HEK293 (cell line): ENCODE measurements at regions not wholly inside any gene's neighbourhood (a gene's known extent, or its start where the extent isn't known, plus 50 kb on each side); places are given as distances from the start of the nearest gene placed in this dataset.

ENCODE experiments used
- CTCF ChIA-PET: fragments of 350-600 bp; formaldehyde crosslinking; extraction: SDS; loops from one replicate; lab custom pipeline; 2021; ENCODE audit warnings: antibody characterized with exemption; lab: Yijun Ruan, JAX
- POLR2A ChIA-PET: fragments of 300-600 bp; formaldehyde crosslinking; extraction: SDS; loops from one replicate; lab custom pipeline; 2020; ENCODE audit warnings: antibody characterized with exemption, inconsistent platforms; lab: Yijun Ruan, JAX
- H3K27ac ChIP-seq: fragments of 200-500 bp; sonication (Bioruptor generic); 2 replicates; pipeline ENCODE4 v1.5.1; 2014; ENCODE audit warnings: low read depth, low read length, control low read depth, inconsistent platforms; ENCODE audit errors: extremely low read depth
- H3K36me3 ChIP-seq, 2 experiments: fragments of 200-500 bp in 1 of 2; sonication (Bioruptor generic) in 1 of 2; 1 replicate in 1 of 2; 2 replicates in 1 of 2; pipeline ENCODE4 v1.5.1; 2014 to 2017; ENCODE audit warnings: inconsistent platforms in 2 of 2, low read length in 2 of 2; ENCODE audit not compliant: control insufficient read depth in 2 of 2, insufficient read depth in 1 of 2
- H3K4me1 ChIP-seq: fragments of 200-500 bp; sonication (Bioruptor generic); 2 replicates; pipeline ENCODE4 v1.5.1; 2014; ENCODE audit warnings: mild to moderate bottlenecking, low read length, inconsistent platforms; ENCODE audit not compliant: control insufficient read depth, insufficient read depth
- H3K4me3 ChIP-seq: 2 replicates; pipeline ENCODE4 v1.5.1; 2011; ENCODE audit warnings: low read depth, mild to moderate bottlenecking, control low read depth, low read length, moderate library complexity
- H3K9me3 ChIP-seq: fragments of 200-500 bp; sonication (Bioruptor generic); 2 replicates; pipeline ENCODE4 v1.5.1; 2014; ENCODE audit warnings: low read depth, low read length, inconsistent platforms; ENCODE audit not compliant: control insufficient read depth, insufficient read depth
- BCL11B ChIP-seq: fragments of 450-650 bp; formaldehyde crosslinking; IDR thresholded peaks from 2 replicates; pipeline ENCODE4 v1.5.1; 2016; ENCODE audit warnings: low read depth, missing biosample characterization, missing genetic modification characterization
- GLIS1 ChIP-seq: fragments of 450-650 bp; formaldehyde crosslinking; IDR thresholded peaks from 2 replicates; pipeline ENCODE4 v1.5.1; 2016; ENCODE audit warnings: missing biosample characterization, missing genetic modification characterization
- GLIS2 ChIP-seq: fragments of 450-650 bp; formaldehyde crosslinking; IDR thresholded peaks from 2 replicates; pipeline ENCODE4 v1.5.1; 2016; ENCODE audit warnings: missing biosample characterization, missing genetic modification characterization
- PRDM2 ChIP-seq: fragments of 450-650 bp; formaldehyde crosslinking; IDR thresholded peaks from 2 replicates; pipeline ENCODE4 v1.5.1; 2016; ENCODE audit warnings: missing biosample characterization, missing genetic modification characterization, borderline replicate concordance
- YY1 ChIP-seq: fragments of 450-650 bp; formaldehyde crosslinking; IDR thresholded peaks from 2 replicates; pipeline ENCODE4 v1.5.1; 2018; ENCODE audit warnings: missing biosample characterization, missing genetic modification characterization
- ZBTB44 ChIP-seq: fragments of 450-650 bp; IDR thresholded peaks from 2 replicates; pipeline ENCODE4 v1.5.1; 2018; ENCODE audit warnings: missing biosample characterization, mild to moderate bottlenecking, missing genetic modification characterization
- ZNF10 ChIP-seq: fragments of 450-650 bp; formaldehyde crosslinking; IDR thresholded peaks from 2 replicates; pipeline ENCODE4 v1.5.1; 2017; ENCODE audit warnings: missing biosample characterization, missing genetic modification characterization
- ZNF155 ChIP-seq: fragments of 450-650 bp; formaldehyde crosslinking; IDR thresholded peaks from 2 replicates; pipeline ENCODE4 v1.5.1; 2016; ENCODE audit warnings: missing biosample characterization, missing genetic modification characterization
- ZNF174 ChIP-seq: fragments of 450-650 bp; formaldehyde crosslinking; IDR thresholded peaks from 2 replicates; pipeline ENCODE4 v1.5.0; 2017; ENCODE audit warnings: missing biosample characterization, mild to moderate bottlenecking, missing genetic modification characterization
- ZNF23 ChIP-seq: fragments of 450-650 bp; formaldehyde crosslinking; IDR thresholded peaks from 2 replicates; pipeline ENCODE4 v1.5.1; 2016; ENCODE audit warnings: missing biosample characterization, missing genetic modification characterization, borderline replicate concordance
- ZNF239 ChIP-seq: fragments of 450-650 bp; formaldehyde crosslinking; IDR thresholded peaks from 2 replicates; pipeline ENCODE4 v1.5.1; 2016; ENCODE audit warnings: missing biosample characterization, missing genetic modification characterization
- ZNF248 ChIP-seq: fragments of 450-650 bp; formaldehyde crosslinking; IDR thresholded peaks from 2 replicates; pipeline ENCODE4 v1.5.1; 2017; ENCODE audit warnings: missing biosample characterization, missing genetic modification characterization
- ZNF354C ChIP-seq: fragments of 450-650 bp; formaldehyde crosslinking; IDR thresholded peaks from 2 replicates; pipeline ENCODE4 v1.5.1; 2016; ENCODE audit warnings: missing biosample characterization, missing genetic modification characterization, low read depth, borderline replicate concordance
- ZNF37A ChIP-seq: fragments of 450-650 bp; IDR thresholded peaks from 2 replicates; pipeline ENCODE4 v1.5.1; 2018; ENCODE audit warnings: missing biosample characterization, missing genetic modification characterization
- ZNF514 ChIP-seq: fragments of 450-650 bp; formaldehyde crosslinking; IDR thresholded peaks from 2 replicates; pipeline ENCODE4 v1.5.1; 2016; ENCODE audit warnings: missing biosample characterization, missing genetic modification characterization
- ZNF660 ChIP-seq: fragments of 450-650 bp; IDR thresholded peaks from 2 replicates; pipeline ENCODE4 v1.5.1; 2018; ENCODE audit warnings: missing biosample characterization, mild to moderate bottlenecking, missing genetic modification characterization
- ZNF747 ChIP-seq: fragments of 450-650 bp; formaldehyde crosslinking; IDR thresholded peaks from 2 replicates; pipeline ENCODE4 v1.5.1; 2016; ENCODE audit warnings: missing biosample characterization, missing genetic modification characterization
- ZNF843 ChIP-seq: fragments of 450-650 bp; formaldehyde crosslinking; IDR thresholded peaks from 2 replicates; pipeline ENCODE4 v1.5.1; 2016; ENCODE audit warnings: missing biosample characterization, missing genetic modification characterization
- TF ChIP-seq, protein P1 (sequence below): fragments of 450-650 bp; formaldehyde crosslinking; IDR thresholded peaks from 2 replicates; pipeline ENCODE4 v1.5.1; 2016; ENCODE audit warnings: missing biosample characterization, missing genetic modification characterization
- TF ChIP-seq, protein P2 (sequence below): fragments of 450-650 bp; formaldehyde crosslinking; conservative IDR thresholded peaks from 2 replicates; pipeline ENCODE4 v1.5.1; 2016; ENCODE audit warnings: low read depth, missing biosample characterization, missing genetic modification characterization
- TF ChIP-seq, protein P3 (sequence below): fragments of 450-650 bp; formaldehyde crosslinking; IDR thresholded peaks from 2 replicates; pipeline ENCODE4 v1.5.1; 2016; ENCODE audit warnings: missing biosample characterization, missing genetic modification characterization, low read depth

GRCh38 chr15:91516866-91517265, 336.6 kb upstream of the SLCO3A1 start (continued):
- TF ChIP-seq, protein P1, sequence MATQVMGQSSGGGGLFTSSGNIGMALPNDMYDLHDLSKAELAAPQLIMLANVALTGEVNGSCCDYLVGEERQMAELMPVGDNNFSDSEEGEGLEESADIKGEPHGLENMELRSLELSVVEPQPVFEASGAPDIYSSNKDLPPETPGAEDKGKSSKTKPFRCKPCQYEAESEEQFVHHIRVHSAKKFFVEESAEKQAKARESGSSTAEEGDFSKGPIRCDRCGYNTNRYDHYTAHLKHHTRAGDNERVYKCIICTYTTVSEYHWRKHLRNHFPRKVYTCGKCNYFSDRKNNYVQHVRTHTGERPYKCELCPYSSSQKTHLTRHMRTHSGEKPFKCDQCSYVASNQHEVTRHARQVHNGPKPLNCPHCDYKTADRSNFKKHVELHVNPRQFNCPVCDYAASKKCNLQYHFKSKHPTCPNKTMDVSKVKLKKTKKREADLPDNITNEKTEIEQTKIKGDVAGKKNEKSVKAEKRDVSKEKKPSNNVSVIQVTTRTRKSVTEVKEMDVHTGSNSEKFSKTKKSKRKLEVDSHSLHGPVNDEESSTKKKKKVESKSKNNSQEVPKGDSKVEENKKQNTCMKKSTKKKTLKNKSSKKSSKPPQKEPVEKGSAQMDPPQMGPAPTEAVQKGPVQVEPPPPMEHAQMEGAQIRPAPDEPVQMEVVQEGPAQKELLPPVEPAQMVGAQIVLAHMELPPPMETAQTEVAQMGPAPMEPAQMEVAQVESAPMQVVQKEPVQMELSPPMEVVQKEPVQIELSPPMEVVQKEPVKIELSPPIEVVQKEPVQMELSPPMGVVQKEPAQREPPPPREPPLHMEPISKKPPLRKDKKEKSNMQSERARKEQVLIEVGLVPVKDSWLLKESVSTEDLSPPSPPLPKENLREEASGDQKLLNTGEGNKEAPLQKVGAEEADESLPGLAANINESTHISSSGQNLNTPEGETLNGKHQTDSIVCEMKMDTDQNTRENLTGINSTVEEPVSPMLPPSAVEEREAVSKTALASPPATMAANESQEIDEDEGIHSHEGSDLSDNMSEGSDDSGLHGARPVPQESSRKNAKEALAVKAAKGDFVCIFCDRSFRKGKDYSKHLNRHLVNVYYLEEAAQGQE (tag by site-specific recombination), result no peak
- no peak for TF ChIP-seq PRDM2 (tag by site-specific recombination)
- no peak for TF ChIP-seq GLIS1 (tag by site-specific recombination)
- TF ChIP-seq, protein P2, sequence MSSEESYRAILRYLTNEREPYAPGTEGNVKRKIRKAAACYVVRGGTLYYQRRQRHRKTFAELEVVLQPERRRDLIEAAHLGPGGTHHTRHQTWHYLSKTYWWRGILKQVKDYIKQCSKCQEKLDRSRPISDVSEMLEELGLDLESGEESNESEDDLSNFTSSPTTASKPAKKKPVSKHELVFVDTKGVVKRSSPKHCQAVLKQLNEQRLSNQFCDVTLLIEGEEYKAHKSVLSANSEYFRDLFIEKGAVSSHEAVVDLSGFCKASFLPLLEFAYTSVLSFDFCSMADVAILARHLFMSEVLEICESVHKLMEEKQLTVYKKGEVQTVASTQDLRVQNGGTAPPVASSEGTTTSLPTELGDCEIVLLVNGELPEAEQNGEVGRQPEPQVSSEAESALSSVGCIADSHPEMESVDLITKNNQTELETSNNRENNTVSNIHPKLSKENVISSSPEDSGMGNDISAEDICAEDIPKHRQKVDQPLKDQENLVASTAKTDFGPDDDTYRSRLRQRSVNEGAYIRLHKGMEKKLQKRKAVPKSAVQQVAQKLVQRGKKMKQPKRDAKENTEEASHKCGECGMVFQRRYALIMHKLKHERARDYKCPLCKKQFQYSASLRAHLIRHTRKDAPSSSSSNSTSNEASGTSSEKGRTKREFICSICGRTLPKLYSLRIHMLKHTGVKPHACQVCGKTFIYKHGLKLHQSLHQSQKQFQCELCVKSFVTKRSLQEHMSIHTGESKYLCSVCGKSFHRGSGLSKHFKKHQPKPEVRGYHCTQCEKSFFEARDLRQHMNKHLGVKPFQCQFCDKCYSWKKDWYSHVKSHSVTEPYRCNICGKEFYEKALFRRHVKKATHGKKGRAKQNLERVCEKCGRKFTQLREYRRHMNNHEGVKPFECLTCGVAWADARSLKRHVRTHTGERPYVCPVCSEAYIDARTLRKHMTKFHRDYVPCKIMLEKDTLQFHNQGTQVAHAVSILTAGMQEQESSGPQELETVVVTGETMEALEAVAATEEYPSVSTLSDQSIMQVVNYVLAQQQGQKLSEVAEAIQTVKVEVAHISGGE, result no peak
- TF ChIP-seq ZNF23 (tag by site-specific recombination), result no peak

- ChIA-PET CTCF (no interaction called here), POLR2A (no interaction called here)
- no peak overlapping the region for H3K4me3 ChIP-seq
Measured at GRCh38 chr15:91517491-91518200, 335.9 kb upstream of the SLCO3A1 start.

DNA sequence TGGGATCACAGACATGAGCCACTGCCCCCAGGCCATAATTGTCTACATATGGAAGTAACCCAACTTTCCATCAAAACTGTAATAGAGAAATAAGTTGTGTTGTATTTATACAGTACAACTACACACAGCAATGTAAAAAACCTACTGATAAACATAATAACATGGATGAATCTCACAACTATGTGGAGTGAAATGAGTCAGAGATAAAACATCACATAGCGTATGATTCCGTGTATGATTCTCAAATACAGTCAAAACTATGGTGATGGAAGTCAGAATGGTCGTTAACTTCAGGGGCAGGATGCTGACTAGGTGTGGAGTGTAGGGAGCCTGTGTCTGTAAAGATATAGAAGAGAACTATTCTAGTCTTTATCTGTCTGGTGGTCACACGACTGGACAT, 332.7 kb upstream of the SLCO3A1 start:
- ChIA-PET POLR2A (no interaction called here), CTCF (interaction anchor here (1.1 kb wide), 1 partner anchor 14 kb away, joined by 3 read pairs; no protein-coding TSS in a partner anchor)
- Histone ChIP-seq H3K9me3 (peaks cover 5% of the 10 kb centered on the region; the same call in 1 of the 2 replicates), H3K27ac (no peak overlapping the region), H3K4me1 (no peaks in the 10 kb centered on the region), H3K36me3 (no peaks in the 10 kb centered on the region), H3K4me3 (no peak overlapping the region)
- TF ChIP-seq, protein P3, sequence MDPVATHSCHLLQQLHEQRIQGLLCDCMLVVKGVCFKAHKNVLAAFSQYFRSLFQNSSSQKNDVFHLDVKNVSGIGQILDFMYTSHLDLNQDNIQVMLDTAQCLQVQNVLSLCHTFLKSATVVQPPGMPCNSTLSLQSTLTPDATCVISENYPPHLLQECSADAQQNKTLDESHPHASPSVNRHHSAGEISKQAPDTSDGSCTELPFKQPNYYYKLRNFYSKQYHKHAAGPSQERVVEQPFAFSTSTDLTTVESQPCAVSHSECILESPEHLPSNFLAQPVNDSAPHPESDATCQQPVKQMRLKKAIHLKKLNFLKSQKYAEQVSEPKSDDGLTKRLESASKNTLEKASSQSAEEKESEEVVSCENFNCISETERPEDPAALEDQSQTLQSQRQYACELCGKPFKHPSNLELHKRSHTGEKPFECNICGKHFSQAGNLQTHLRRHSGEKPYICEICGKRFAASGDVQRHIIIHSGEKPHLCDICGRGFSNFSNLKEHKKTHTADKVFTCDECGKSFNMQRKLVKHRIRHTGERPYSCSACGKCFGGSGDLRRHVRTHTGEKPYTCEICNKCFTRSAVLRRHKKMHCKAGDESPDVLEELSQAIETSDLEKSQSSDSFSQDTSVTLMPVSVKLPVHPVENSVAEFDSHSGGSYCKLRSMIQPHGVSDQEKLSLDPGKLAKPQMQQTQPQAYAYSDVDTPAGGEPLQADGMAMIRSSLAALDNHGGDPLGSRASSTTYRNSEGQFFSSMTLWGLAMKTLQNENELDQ (tag by site-specific recombination), result no peak
- TF ChIP-seq ZNF174 (tag by site-specific recombination) (no peak), ZNF248 (tag by site-specific recombination) (no peak), ZNF843 (no peak), YY1 (tag by site-specific recombination) (no peak), ZBTB44 (tag by site-specific recombination) (no peak)

More at GRCh38 chr15:91517491-91518200, 335.9 kb upstream of the SLCO3A1 start:
- H3K27ac ChIP-seq, result no peak overlapping the region
- no peak for TF ChIP-seq GLIS2 (tag by site-specific recombination)
- TF ChIP-seq ZNF354C, result no peak
- no peak for TF ChIP-seq BCL11B (tag by site-specific recombination)
- TF ChIP-seq ZNF10 (tag by site-specific recombination), result no peak
- no peak for TF ChIP-seq ZNF155 (tag by site-specific recombination)
- TF ChIP-seq ZNF37A (tag by site-specific recombination), result no peak
- no peak for TF ChIP-seq ZNF660
- TF ChIP-seq ZNF239 (tag by site-specific recombination), result no peak
- no peak for TF ChIP-seq ZNF514
- no peak for TF ChIP-seq ZNF747 (tag by site-specific recombination)
- no peaks in the 10 kb centered on the region for H3K36me3 ChIP-seq
- no peaks in the 10 kb centered on the region for H3K4me1 ChIP-seq
- no peaks in the 10 kb centered on the region for H3K9me3 ChIP-seq
